Stimulated activated CD4-positive, alpha-beta T cell treated with anti-CD3 and anti-CD28 coated beads, Interleukin-15, amount 100 ng/mL, for 1 hour (primary cell): ENCODE measurements at regions not wholly inside any gene's neighbourhood (a gene's known extent, or its start where the extent isn't known, plus 50 kb on each side); places are given as distances from the start of the nearest gene placed in this dataset.
"Not testable (repeated sequence)": the region's sequence is repeated elsewhere in the genome, so short reads cannot be mapped to it uniquely, and the experiment has no call there.

Source experiments
- DNase-seq, 2 donors: peaks; one replicate each; pipeline ENCODE4 v3.0.0-alpha.2; 2020; ENCODE audit warnings: low read depth in 1 of 2, low spot score in 1 of 2

GRCh38 chr10:30703446-30703845 is 73.9 kb upstream of the LYZL2 start:
- DNase-seq: not testable (repeated sequence)

- no peak for DNase-seq
Measured at GRCh38 chr10:30702860-30703259, 73.3 kb upstream of the LYZL2 start.

GRCh38 chr10:30701451-30702173 is 72.1 kb upstream of the LYZL2 start:
- DNase-seq: peak; percentile 35 to 49

- no peak for DNase-seq
Measured at GRCh38 chr10:30697806-30698205, 68.3 kb upstream of the LYZL2 start.

GRCh38 chr10:30697221-30697620 is 67.7 kb upstream of the LYZL2 start:
- DNase-seq: not testable (repeated sequence)

GRCh38 chr10:30696416-30697185 is 67.0 kb upstream of the LYZL2 start:
- not testable (repeated sequence) for DNase-seq

- DNase-seq: peak; percentile 52 to 62
Measured at GRCh38 chr10:30695481-30696236, 66.1 kb upstream of the LYZL2 start.

GRCh38 chr10:30694518-30695228 is 65.1 kb upstream of the LYZL2 start:
- DNase-seq: no peak

GRCh38 chr10:30691639-30692015 is 62.1 kb upstream of the LYZL2 start:
- no peak for DNase-seq

GRCh38 chr10:30690948-30691638 is 61.5 kb upstream of the LYZL2 start:
- not testable (repeated sequence) for DNase-seq

GRCh38 chr10:30688456-30688855 is 58.9 kb upstream of the LYZL2 start:
- DNase-seq: no peak

GRCh38 chr10:30687698-30688213 is 58.2 kb upstream of the LYZL2 start:
- peak; percentile 66 to 74 for DNase-seq

- DNase-seq: no peak
Measured at GRCh38 chr10:30686708-30687107, 57.2 kb upstream of the LYZL2 start.

- no peak for DNase-seq
Measured at GRCh38 chr10:30683496-30683895, 53.9 kb upstream of the LYZL2 start.

GRCh38 chr10:30682377-30683199 is 53.0 kb upstream of the LYZL2 start:
- peak in 1 of 2 donors; percentile 23 for DNase-seq

GRCh38 chr10:30680908-30681307 is 51.4 kb upstream of the LYZL2 start:
- DNase-seq: no peak
